WTC11 (cell line): ENCODE measurements at regions not wholly inside any gene's neighbourhood (a gene's known extent, or its start where the extent isn't known, plus 50 kb on each side); places are given as distances from the start of the nearest gene placed in this dataset.

Experiments
- CREM ChIP-seq: sonication (generic); formaldehyde crosslinking; IDR thresholded peaks from 2 replicates; pipeline ENCODE4 v1.8.1; 2022; ENCODE audit warnings: mild to moderate bottlenecking, missing genetic modification reagents, moderate library complexity
- CTCF ChIP-seq: fragments of 200-600 bp; IDR thresholded peaks from 2 replicates; pipeline ENCODE4 v1.8.0; 2022; ENCODE audit warnings: antibody characterized with exemption
- ELF4 ChIP-seq: sonication (generic); formaldehyde crosslinking; IDR thresholded peaks from 2 replicates; pipeline ENCODE4 v1.8.1; 2022; ENCODE audit warnings: low read depth, mild to moderate bottlenecking, moderate library complexity, missing genetic modification reagents
- NR3C1 ChIP-seq: sonication (generic); formaldehyde crosslinking; conservative IDR thresholded peaks from 2 replicates; pipeline ENCODE4 v1.8.1; 2023; ENCODE audit warnings: low read depth, mild to moderate bottlenecking, missing genetic modification reagents
- TEAD4 ChIP-seq: sonication (generic); formaldehyde crosslinking; IDR thresholded peaks from 2 replicates; pipeline ENCODE4 v1.8.0; 2022; ENCODE audit warnings: mild to moderate bottlenecking, missing genetic modification reagents
- ZNF263 ChIP-seq: sonication (generic); formaldehyde crosslinking; IDR thresholded peaks from 2 replicates; pipeline ENCODE4 v1.8.1; 2022; ENCODE audit warnings: low read depth, mild to moderate bottlenecking, moderate library complexity, missing genetic modification reagents
- TF ChIP-seq, protein P1 (sequence below): sonication (generic); formaldehyde crosslinking; IDR thresholded peaks from 2 replicates; pipeline ENCODE4 v1.8.0; 2022; ENCODE audit warnings: missing genetic modification reagents
- TF ChIP-seq, protein P2 (sequence below): sonication (generic); formaldehyde crosslinking; IDR thresholded peaks from 2 replicates; pipeline ENCODE4 v1.8.1; 2022; ENCODE audit warnings: mild to moderate bottlenecking, moderate library complexity, missing genetic modification reagents

- TF ChIP-seq CTCF: peak; percentile 47; the same call in 1 of the 2 replicates
- no peak for TF ChIP-seq TEAD4
- TF ChIP-seq, protein P1, sequence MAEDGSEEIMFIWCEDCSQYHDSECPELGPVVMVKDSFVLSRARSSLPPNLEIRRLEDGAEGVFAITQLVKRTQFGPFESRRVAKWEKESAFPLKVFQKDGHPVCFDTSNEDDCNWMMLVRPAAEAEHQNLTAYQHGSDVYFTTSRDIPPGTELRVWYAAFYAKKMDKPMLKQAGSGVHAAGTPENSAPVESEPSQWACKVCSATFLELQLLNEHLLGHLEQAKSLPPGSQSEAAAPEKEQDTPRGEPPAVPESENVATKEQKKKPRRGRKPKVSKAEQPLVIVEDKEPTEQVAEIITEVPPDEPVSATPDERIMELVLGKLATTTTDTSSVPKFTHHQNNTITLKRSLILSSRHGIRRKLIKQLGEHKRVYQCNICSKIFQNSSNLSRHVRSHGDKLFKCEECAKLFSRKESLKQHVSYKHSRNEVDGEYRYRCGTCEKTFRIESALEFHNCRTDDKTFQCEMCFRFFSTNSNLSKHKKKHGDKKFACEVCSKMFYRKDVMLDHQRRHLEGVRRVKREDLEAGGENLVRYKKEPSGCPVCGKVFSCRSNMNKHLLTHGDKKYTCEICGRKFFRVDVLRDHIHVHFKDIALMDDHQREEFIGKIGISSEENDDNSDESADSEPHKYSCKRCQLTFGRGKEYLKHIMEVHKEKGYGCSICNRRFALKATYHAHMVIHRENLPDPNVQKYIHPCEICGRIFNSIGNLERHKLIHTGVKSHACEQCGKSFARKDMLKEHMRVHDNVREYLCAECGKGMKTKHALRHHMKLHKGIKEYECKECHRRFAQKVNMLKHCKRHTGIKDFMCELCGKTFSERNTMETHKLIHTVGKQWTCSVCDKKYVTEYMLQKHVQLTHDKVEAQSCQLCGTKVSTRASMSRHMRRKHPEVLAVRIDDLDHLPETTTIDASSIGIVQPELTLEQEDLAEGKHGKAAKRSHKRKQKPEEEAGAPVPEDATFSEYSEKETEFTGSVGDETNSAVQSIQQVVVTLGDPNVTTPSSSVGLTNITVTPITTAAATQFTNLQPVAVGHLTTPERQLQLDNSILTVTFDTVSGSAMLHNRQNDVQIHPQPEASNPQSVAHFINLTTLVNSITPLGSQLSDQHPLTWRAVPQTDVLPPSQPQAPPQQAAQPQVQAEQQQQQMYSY: no peak
- TF ChIP-seq ELF4: no peak
- no peak for TF ChIP-seq NR3C1 (CRISPR knock-in tag)
- TF ChIP-seq CREM: no peak
- TF ChIP-seq, protein P2, sequence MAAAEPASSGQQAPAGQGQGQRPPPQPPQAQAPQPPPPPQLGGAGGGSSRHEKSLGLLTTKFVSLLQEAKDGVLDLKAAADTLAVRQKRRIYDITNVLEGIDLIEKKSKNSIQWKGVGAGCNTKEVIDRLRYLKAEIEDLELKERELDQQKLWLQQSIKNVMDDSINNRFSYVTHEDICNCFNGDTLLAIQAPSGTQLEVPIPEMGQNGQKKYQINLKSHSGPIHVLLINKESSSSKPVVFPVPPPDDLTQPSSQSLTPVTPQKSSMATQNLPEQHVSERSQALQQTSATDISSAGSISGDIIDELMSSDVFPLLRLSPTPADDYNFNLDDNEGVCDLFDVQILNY (CRISPR knock-in tag): no peak
- TF ChIP-seq ZNF263 (CRISPR knock-in tag): no peak
Observed at GRCh38 chr18:39571511-39571910, 2005.9 kb upstream of the CELF4 start.
